ENCODE measurements at regions not wholly inside any gene's neighbourhood (a gene's known extent, or its start where the extent isn't known, plus 50 kb on each side); places are given as distances from the start of the nearest gene placed in this dataset.

GRCh38 chr13:53112522-53112921 lies 83.9 kb downstream of the OLFM4 start:
- Histone ChIP-seq H3K4me2 (ENCODE audit: insufficient read depth in 1 of 2, low read depth in 2 of 2, low read length in 2 of 2) (no peak overlapping the region), H2BK12ac (ENCODE audit: low read depth, low read length) (no peak overlapping the region), H3K27me3 (replicated peaks in 1 of 4; ENCODE audit: control insufficient read depth in 3 of 4, extremely low read depth in 1 of 4, insufficient read depth in 3 of 4, low read length in 3 of 4) (no peaks in the 10 kb centered on the region), H2AFZ (ENCODE audit: low read length) (no peak overlapping the region), H3K23ac (ENCODE audit: insufficient read length) (no peak overlapping the region), H3K4me1 (replicated peaks in 1 of 4; ENCODE audit: control insufficient read depth in 3 of 4, insufficient read depth in 4 of 4, low read length in 3 of 4) (no peaks in the 10 kb centered on the region), H4K20me1 (replicated peaks in 1 of 2; ENCODE audit: control insufficient read depth in 1 of 2, insufficient read depth in 2 of 2, low read length in 2 of 2) (no peaks in the 10 kb centered on the region), H4K8ac (ENCODE audit: extremely low read depth, insufficient read depth, low read length) (no peak overlapping the region), H2BK120ac (replicated peaks; ENCODE audit: low read depth, low read length) (no peak overlapping the region), H3K4me3 (ENCODE audit: extremely low read depth in 1 of 4, insufficient read depth in 2 of 4, low read depth in 3 of 4, low read length in 4 of 4) (no peak overlapping the region), H3K18ac (ENCODE audit: extremely low read depth, low read length) (no peak overlapping the region), H3K56ac (replicated peaks; ENCODE audit: insufficient read length, low read depth, low read length) (no peak overlapping the region), H3K79me2 (ENCODE audit: control insufficient read depth in 1 of 2, insufficient read depth in 2 of 2, low read length in 2 of 2) (no peaks in the 10 kb centered on the region), H3K9me3 (ENCODE audit: insufficient read depth in 2 of 2, low read depth in 1 of 2, low read length in 1 of 2) (0 out of 4 replicates have a peak, but pooled peaks cover 0 to 2% of the 10 kb centered on the region in 2 experiments), H2BK15ac (ENCODE audit: low read length) (no peak overlapping the region), H2AK5ac (ENCODE audit: low read depth, low read length) (no peak overlapping the region), H4K91ac (replicated peaks; ENCODE audit: insufficient read length, low read length) (no peak overlapping the region), H2BK5ac (ENCODE audit: low read depth, low read length) (no peak overlapping the region), H3K14ac (ENCODE audit: insufficient read length) (no peak overlapping the region), H3K4ac (replicated peaks; ENCODE audit: insufficient read length, low read depth, low read length) (no peak overlapping the region), H3K36me3 (ENCODE audit: control insufficient read depth in 2 of 4, insufficient read depth in 4 of 4, low read length in 3 of 4) (no peaks in the 10 kb centered on the region), H3K27ac (ENCODE audit: low read depth, low read length) (no peak overlapping the region), H4K5ac (ENCODE audit: insufficient read length, low read depth, low read length) (no peak overlapping the region), H3K9ac (replicated peaks in 1 of 4; ENCODE audit: extremely low read depth in 1 of 4, low read depth in 3 of 4, low read length in 3 of 4) (no peak overlapping the region), H3K23me2 (ENCODE audit: low read depth, low read length) (no peaks in the 10 kb centered on the region), H3K79me1 (ENCODE audit: low read depth, low read length) (no peaks in the 10 kb centered on the region), H2BK20ac (ENCODE audit: low read length) (no peak overlapping the region)
- WGBS, 2 experiments (ENCODE audit: extremely low coverage in 1 of 2, insufficient coverage in 1 of 2, insufficient read length in 1 of 2, insufficient replicate concordance in 2 of 2, low coverage in 1 of 2, low lambda C conversion rate in 2 of 2, missing lambda C conversion rate in 1 of 2), result 84% methylated on average over 2 of the region's 2 CpGs; no CpG with 5 or more reads in 1 of the 2 experiments
- no peak for DNase-seq (ENCODE audit: low read depth in 1 of 2, low spot score in 2 of 2)
- no peak for FAIRE-seq
- ChIA-PET CTCF (ENCODE audit: partially characterized antibody) (no interaction called here), POLR2A (ENCODE audit: partially characterized antibody) (no interaction called here)
- TF ChIP-seq EP300 (IDR thresholded peaks at IDR 0.05; ENCODE audit: borderline replicate concordance in 1 of 2, low read depth in 2 of 2, low read length in 2 of 2) (no peak), PHF8 (conservative IDR thresholded peaks at IDR 0.05; ENCODE audit: low read depth, low read length) (no peak), SIX5 (IDR thresholded peaks at IDR 0.05; ENCODE audit: low read depth, low read length) (no peak), TAF1 (IDR thresholded peaks at IDR 0.05; ENCODE audit: low read depth, low read length) (no peak), SAP30 (IDR thresholded peaks at IDR 0.05; ENCODE audit: insufficient read depth, insufficient replicate concordance, low read length) (no peak)
- TF ChIP-seq, protein P1, sequence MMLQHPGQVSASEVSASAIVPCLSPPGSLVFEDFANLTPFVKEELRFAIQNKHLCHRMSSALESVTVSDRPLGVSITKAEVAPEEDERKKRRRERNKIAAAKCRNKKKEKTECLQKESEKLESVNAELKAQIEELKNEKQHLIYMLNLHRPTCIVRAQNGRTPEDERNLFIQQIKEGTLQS (IDR thresholded peaks at IDR 0.05; ENCODE audit: insufficient read depth, low read depth, low read length), result no peak
